ENCODE measurements at regions not wholly inside any gene's neighbourhood (a gene's known extent, or its start where the extent isn't known, plus 50 kb on each side); places are given as distances from the start of the nearest gene placed in this dataset.

DNA sequence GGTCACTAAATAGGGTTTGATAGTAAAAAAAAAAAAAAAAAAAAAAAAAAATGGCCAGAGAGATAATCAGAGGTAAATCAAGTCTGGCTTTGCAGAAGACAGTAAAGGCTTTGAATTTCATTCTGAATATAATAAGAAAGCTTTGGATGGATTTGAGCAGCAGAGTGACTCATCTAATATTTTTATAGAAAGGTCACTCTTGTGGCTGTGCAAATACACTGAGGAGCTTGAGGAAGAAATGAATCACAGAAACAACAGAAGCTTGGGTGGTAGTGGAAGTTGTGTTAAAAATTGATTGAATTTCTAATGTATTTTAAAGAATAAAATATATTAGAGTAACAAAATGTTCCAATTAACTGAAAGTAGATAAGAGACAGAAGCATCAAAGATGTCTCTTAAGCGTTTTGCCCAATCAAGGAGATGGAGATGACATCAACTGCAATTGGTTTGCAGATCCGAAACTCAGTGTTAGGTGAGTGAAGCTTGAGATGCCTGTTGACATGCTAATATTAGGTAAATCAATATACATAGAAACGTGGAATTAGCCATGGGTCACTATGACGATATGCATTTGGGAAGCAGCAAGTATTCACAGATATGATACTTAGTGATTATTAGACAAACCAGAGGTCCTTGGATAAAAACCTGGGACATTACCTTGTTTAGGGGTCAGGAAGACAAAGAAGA lies 280.5 kb downstream of the GPM6A start:
- TF ChIP-seq POLR2A (IDR thresholded peaks at IDR 0.05) (no peak), POLR2AphosphoS5 (IDR thresholded peaks at IDR 0.05) (no peak)
- TF ChIP-seq, protein P1, sequence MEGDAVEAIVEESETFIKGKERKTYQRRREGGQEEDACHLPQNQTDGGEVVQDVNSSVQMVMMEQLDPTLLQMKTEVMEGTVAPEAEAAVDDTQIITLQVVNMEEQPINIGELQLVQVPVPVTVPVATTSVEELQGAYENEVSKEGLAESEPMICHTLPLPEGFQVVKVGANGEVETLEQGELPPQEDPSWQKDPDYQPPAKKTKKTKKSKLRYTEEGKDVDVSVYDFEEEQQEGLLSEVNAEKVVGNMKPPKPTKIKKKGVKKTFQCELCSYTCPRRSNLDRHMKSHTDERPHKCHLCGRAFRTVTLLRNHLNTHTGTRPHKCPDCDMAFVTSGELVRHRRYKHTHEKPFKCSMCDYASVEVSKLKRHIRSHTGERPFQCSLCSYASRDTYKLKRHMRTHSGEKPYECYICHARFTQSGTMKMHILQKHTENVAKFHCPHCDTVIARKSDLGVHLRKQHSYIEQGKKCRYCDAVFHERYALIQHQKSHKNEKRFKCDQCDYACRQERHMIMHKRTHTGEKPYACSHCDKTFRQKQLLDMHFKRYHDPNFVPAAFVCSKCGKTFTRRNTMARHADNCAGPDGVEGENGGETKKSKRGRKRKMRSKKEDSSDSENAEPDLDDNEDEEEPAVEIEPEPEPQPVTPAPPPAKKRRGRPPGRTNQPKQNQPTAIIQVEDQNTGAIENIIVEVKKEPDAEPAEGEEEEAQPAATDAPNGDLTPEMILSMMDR (IDR thresholded peaks at IDR 0.05), result no peak

All from upper lobe of left lung (tissue), 4 donors.